Testis (tissue), 2 donors: ENCODE measurements at regions not wholly inside any gene's neighbourhood (a gene's known extent, or its start where the extent isn't known, plus 50 kb on each side); places are given as distances from the start of the nearest gene placed in this dataset.

ENCODE experiments used
- POLR2A ChIP-seq: fragments of 450-650 bp; IDR thresholded peaks from one replicate; pipeline ENCODE4 v1.6.1; 2017; ENCODE audit warnings: antibody characterized with exemption, mild to moderate bottlenecking, moderate library complexity
- TF ChIP-seq, protein P1 (sequence below), 3 experiments: fragments of 450-650 bp in 2 of 3; fragments of 200-600 bp in 1 of 3; sonication (generic) in 1 of 3; IDR thresholded peaks; one replicate each; pipeline ENCODE4 v1.5.1; 2016 to 2019; ENCODE audit warnings: antibody characterized with exemption in 3 of 3, mild to moderate bottlenecking in 2 of 3, moderate library complexity in 1 of 3

DNA sequence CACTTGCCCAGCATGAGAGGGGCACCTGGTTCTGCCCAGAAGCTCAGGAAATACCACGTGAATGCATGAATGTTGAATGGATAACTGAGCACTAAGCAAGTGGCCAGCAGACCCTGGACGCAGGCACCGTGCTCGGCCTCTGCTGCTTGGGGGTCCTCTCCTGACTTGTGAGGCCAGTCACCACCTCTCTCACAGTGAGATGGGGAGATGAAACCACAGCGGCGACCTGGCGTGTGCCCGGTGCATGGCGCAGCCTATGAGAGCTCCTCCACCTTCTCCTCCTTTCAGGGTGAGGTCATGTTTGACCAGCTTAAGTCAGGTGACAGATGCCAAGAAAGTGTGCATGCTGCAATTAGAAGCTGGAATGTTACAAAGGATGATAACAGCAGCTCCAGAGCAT is 75.5 kb downstream of the HMX1 start:
- TF ChIP-seq, protein P1, sequence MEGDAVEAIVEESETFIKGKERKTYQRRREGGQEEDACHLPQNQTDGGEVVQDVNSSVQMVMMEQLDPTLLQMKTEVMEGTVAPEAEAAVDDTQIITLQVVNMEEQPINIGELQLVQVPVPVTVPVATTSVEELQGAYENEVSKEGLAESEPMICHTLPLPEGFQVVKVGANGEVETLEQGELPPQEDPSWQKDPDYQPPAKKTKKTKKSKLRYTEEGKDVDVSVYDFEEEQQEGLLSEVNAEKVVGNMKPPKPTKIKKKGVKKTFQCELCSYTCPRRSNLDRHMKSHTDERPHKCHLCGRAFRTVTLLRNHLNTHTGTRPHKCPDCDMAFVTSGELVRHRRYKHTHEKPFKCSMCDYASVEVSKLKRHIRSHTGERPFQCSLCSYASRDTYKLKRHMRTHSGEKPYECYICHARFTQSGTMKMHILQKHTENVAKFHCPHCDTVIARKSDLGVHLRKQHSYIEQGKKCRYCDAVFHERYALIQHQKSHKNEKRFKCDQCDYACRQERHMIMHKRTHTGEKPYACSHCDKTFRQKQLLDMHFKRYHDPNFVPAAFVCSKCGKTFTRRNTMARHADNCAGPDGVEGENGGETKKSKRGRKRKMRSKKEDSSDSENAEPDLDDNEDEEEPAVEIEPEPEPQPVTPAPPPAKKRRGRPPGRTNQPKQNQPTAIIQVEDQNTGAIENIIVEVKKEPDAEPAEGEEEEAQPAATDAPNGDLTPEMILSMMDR (IDR thresholded peaks at IDR 0.05): no peak
- TF ChIP-seq POLR2A: no peak
